Activated B cell treated with CpG ODN at 0.5 μM for 24 hours (primary cell): ENCODE measurements at regions not wholly inside any gene's neighbourhood (a gene's known extent, or its start where the extent isn't known, plus 50 kb on each side); places are given as distances from the start of the nearest gene placed in this dataset.
"Not testable (repeated sequence)": the region's sequence is repeated elsewhere in the genome, so short reads cannot be mapped to it uniquely, and the experiment has no call there.

ENCODE experiments used
- ATAC-seq: fragments of 200-7000 bp; cut with Tn5 transposase; one replicate; pipeline ENCODE4 v1.10.0; 2021; ENCODE audit warnings: low read depth, mild to moderate bottlenecking, moderate library complexity
- CTCF ChIA-PET: fragments of 350-600 bp; sonication (Branson Sonifier 250); formaldehyde crosslinking; loops from one replicate; lab custom pipeline; 2021; ENCODE audit warnings: antibody characterized with exemption; lab: Charles Lee
- POLR2A ChIA-PET: fragments of 350-600 bp; sonication (Branson Sonifier 250); formaldehyde crosslinking; loops from one replicate; lab custom pipeline; 2021; ENCODE audit warnings: antibody characterized with exemption; lab: Charles Lee
- DNase-seq: peaks from one replicate; pipeline ENCODE4 v3.0.0; 2022
- H3K27ac Mint-ChIP-seq: one replicate; pipeline ENCODE4 v1.8.0; 2020; ENCODE audit warnings: mixed read lengths
- H3K27me3 Mint-ChIP-seq: one replicate; pipeline ENCODE4 v1.8.0; 2021; ENCODE audit warnings: mixed read lengths
- H3K36me3 Mint-ChIP-seq: one replicate; pipeline ENCODE4 v1.8.0; 2021; ENCODE audit warnings: low read depth, mixed read lengths
- H3K4me1 Mint-ChIP-seq: one replicate; pipeline ENCODE4 v1.8.0; 2021; ENCODE audit warnings: mixed read lengths
- H3K4me3 Mint-ChIP-seq: one replicate; pipeline ENCODE4 v1.8.0; 2020; ENCODE audit warnings: mild to moderate bottlenecking, mixed read lengths
- H3K9me3 Mint-ChIP-seq: one replicate; pipeline ENCODE4 v1.8.0; 2020; ENCODE audit warnings: mixed read lengths
- CTCF ChIP-seq: fragments of 200-600 bp; IDR thresholded peaks from one replicate; pipeline ENCODE4 v1.8.0; 2022; ENCODE audit warnings: antibody characterized with exemption, mild to moderate bottlenecking
- intact Hi-C: fragments of 100-400 bp; cut with micrococcal nuclease; formaldehyde crosslinking; loops from one replicate; pipeline ENCODE4 v1.15.1; 2024

DNA sequence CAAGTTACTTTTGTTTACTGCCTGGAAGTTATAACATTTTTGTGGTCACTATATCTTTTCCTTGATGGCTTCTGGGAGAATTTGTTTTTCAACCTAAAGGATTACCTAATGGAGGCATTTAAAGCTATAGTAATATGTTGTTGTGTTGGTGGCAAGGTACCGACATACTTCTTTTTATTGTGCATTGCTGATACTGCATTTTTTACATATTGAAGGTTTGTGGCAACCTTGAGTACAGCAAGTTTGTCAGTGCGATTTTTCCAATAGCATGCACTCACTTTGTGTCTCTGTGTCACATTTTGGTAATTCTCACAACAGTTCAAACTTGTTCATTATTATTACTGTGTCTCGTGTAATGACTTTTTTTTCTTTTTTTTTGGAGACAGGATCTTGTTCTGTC is 246.3 kb downstream of the LRRC70 start:
- DNase-seq (no peak), ATAC-seq (no peak)
- H3K4me3 Mint-ChIP-seq, result no peak overlapping the region
- no peaks in the 10 kb centered on the region for H3K36me3 Mint-ChIP-seq
- intact Hi-C loops, result no loop called here
- H3K27me3 Mint-ChIP-seq, result no peaks in the 10 kb centered on the region
- no peak for TF ChIP-seq CTCF
- CTCF ChIA-PET, result no interaction called here
- POLR2A ChIA-PET, result no interaction called here
- no peaks in the 10 kb centered on the region for H3K9me3 Mint-ChIP-seq
- H3K27ac Mint-ChIP-seq, result no peak overlapping the region
- no peaks in the 10 kb centered on the region for H3K4me1 Mint-ChIP-seq

DNA sequence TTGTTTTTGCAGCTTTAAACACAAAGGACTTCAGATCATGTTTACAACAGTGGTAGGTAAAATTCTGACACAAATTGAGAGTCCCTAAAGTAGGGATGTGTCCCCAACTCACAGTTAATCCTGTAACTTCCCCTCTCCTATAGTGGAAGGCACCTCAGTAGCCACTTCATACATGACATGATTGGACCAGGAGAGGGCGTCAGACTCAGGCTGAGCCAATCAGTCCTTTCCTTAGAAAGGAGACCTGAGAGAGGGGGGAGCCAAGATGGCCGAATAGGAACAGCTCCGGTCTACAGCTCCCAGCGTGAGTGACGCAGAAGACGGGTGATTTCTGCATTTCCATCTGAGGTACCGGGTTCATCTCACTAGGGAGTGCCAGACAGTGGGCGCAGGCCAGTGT is 238.4 kb downstream of the LRRC70 start:
- CTCF ChIA-PET, DNase-seq: not testable (repeated sequence)

GRCh38 chr5:62814991-62815390 is 236.4 kb downstream of the LRRC70 start:
- POLR2A ChIA-PET, result no interaction called here
- no peak for TF ChIP-seq CTCF

More for the DNA sequence above, 238.4 kb downstream of the LRRC70 start:
- POLR2A ChIA-PET, H3K4me3 Mint-ChIP-seq, H3K4me1 Mint-ChIP-seq, H3K36me3 Mint-ChIP-seq, H3K27ac Mint-ChIP-seq, ATAC-seq, intact Hi-C loops, H3K27me3 Mint-ChIP-seq, H3K9me3 Mint-ChIP-seq: not testable (repeated sequence)

DNA sequence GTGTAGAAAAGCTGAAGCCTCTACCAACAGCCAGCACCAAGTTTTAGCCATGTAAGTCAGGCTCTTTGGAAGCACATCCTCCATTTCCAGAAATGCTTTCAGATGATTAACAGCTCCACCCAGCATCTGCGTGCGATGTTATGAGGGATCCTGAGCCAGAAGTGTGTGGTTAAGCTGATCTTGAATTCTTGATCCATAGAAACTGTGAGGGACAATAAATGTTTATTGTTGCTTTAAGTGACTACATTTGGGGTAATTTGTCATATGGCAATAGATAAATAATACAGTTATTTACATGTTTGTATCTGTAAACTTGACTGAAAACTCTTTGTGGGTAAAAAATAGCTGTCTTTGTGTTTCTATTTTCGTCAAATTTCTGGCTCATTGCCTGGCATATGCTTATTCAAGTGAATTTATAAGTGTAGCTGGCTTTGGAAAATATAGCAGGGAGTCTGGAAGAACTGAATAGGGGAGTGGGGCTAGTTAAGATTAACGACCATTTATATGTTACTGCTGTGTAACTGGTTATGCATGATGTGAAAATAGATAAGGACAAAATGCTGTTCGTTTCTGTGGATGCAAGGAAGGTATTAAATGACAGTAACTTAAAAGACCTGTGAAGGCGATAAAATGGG is 234.1 kb downstream of the LRRC70 start:
- no peak for TF ChIP-seq CTCF
- DNase-seq, result no peak
- intact Hi-C loops, result no loop called here
- Mint-ChIP-seq H3K4me1 (no peaks in the 10 kb centered on the region), H3K4me3 (no peak overlapping the region), H3K27ac (no peak overlapping the region), H3K9me3 (no peaks in the 10 kb centered on the region), H3K36me3 (no peaks in the 10 kb centered on the region), H3K27me3 (peaks cover 3% of the 10 kb centered on the region)
- CTCF ChIA-PET, result no interaction called here
- POLR2A ChIA-PET, result no interaction called here
- no peak for ATAC-seq

More at GRCh38 chr5:62814991-62815390, 236.4 kb downstream of the LRRC70 start:
- CTCF ChIA-PET, result no interaction called here
- H3K9me3 Mint-ChIP-seq, result no peaks in the 10 kb centered on the region
- no peaks in the 10 kb centered on the region for H3K36me3 Mint-ChIP-seq
- no peak overlapping the region for H3K27ac Mint-ChIP-seq
- no peak for ATAC-seq
- H3K27me3 Mint-ChIP-seq, result peaks cover 1% of the 10 kb centered on the region
- no peak for DNase-seq
- no peak overlapping the region for H3K4me3 Mint-ChIP-seq
- intact Hi-C loops, result no loop called here
- no peaks in the 10 kb centered on the region for H3K4me1 Mint-ChIP-seq

DNA sequence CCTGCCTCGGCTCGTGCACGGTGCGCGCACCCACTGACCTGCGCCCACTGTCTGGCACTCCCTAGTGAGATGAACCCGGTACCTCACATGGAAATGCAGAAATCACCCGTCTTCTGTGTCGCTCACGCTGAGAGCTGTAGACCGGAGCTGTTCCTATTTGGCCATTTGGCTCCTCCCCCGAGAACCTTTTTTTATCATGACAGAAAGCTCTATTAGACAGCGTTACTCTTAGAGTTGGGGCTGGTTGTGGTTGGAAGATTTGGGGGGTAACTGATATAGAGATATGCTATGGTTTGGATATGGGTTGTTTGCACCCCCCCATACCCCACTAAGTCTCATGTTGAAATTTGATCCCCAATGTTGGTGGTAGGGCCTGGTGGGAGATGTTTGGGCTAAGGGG is 226.2 kb downstream of the LRRC70 start:
- H3K9me3 Mint-ChIP-seq, H3K4me3 Mint-ChIP-seq, POLR2A ChIA-PET, ATAC-seq, CTCF ChIA-PET, H3K27ac Mint-ChIP-seq, intact Hi-C loops, H3K27me3 Mint-ChIP-seq, H3K36me3 Mint-ChIP-seq, DNase-seq, H3K4me1 Mint-ChIP-seq: not testable (repeated sequence)

DNA sequence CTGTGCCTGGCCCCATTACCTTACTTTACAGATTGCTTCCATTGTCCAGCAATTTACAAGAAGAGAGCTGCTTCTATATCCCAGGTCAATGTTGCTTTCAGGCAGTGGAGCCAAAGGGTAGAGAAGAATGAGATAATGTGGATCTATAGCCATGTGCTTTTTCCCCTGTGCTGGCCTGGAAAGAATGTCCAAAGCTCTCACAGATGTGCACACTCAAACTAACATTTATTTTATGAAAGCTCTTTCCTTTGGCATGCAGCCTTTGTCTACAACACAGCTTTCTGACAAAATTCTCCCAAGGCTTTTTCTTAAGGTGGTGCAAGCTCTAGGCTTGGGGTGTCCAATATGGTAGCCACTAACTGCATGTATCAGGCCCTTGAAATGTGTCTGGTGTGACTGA is 217.3 kb downstream of the LRRC70 start:
- intact Hi-C loops, result no loop called here
- POLR2A ChIA-PET, result no interaction called here
- Mint-ChIP-seq H3K36me3 (no peaks in the 10 kb centered on the region), H3K9me3 (peaks cover 18% of the 10 kb centered on the region), H3K4me1 (no peaks in the 10 kb centered on the region), H3K27me3 (no peaks in the 10 kb centered on the region), H3K4me3 (no peak overlapping the region), H3K27ac (no peak overlapping the region)
- ATAC-seq (no peak), DNase-seq (no peak)
- TF ChIP-seq CTCF, result no peak
- CTCF ChIA-PET, result no interaction called here
